Pancreas (tissue), 10 donors: ENCODE measurements at regions not wholly inside any gene's neighbourhood (a gene's known extent, or its start where the extent isn't known, plus 50 kb on each side); places are given as distances from the start of the nearest gene placed in this dataset.

Source experiments
- ATAC-seq, 4 donors: fragments of 200-7000 bp; cut with Tn5 transposase; one replicate each; pipeline versions ENCODE4 v1.8.0 to v1.9.1; 2020; ENCODE audit warnings: mild to moderate bottlenecking in 4 of 4, moderate library complexity in 4 of 4
- DNase-seq, 6 donors: peaks; one replicate each; pipeline ENCODE4 v3.0.0-alpha.2; 2020
- FAIRE-seq: peaks from 2 replicates; lab custom pipeline; 2012; peaks lifted over from hg19 to GRCh38; lab: Jason Lieb, UNC
- H3K27ac ChIP-seq, 4 donors: fragments of 200-600 bp; sonication (generic); 1 replicate in 3 of 4; 2 replicates in 1 of 4; pipeline versions ENCODE4 v1.5.0 to v1.8.0; 2020
- H3K27me3 ChIP-seq, 4 donors: fragments of 200-600 bp; one replicate each; pipeline ENCODE4 v1.8.0; 2021
- H3K36me3 ChIP-seq, 3 donors: fragments of 200-600 bp; sonication (generic) in 1 of 3; one replicate each; pipeline versions ENCODE4 v1.5.0 to v1.8.0; 2020 to 2021
- H3K4me1 ChIP-seq, 3 donors: fragments of 200-600 bp; one replicate each; pipeline ENCODE4 v1.8.0; 2021
- H3K4me3 ChIP-seq, 4 donors: fragments of 200-600 bp; sonication (generic) in 2 of 4; one replicate each; pipeline versions ENCODE4 v1.5.0 to v1.8.0; 2020 to 2021
- H3K9me3 ChIP-seq, 4 donors: fragments of 200-600 bp; one replicate each; pipeline ENCODE4 v1.8.0; 2021
- CTCF ChIP-seq, 4 donors: fragments of 200-600 bp; sonication (generic) in 3 of 4; IDR thresholded peaks; one replicate each; pipeline versions ENCODE4 v1.5.0 to v1.8.0; 2021; ENCODE audit warnings: antibody characterized with exemption in 4 of 4
- WGBS, 2 donors: extraction: QIAGEN DNeasy Blood & Tissue Kit; methylation state at CpG; one replicate each; pipeline ENCODE4 v1.1.7; 2013; 5-methylcytosine and 5-hydroxymethylcytosine counted together
- intact Hi-C, 3 donors: fragments of 100-400 bp; cut with DNase I; formaldehyde crosslinking; loops; one replicate each; pipeline versions ENCODE4 v1.11.1 to v1.14.2; 2022
- donor health status: healthy with polysubstance abuse.
- donor health status: DM: no; HTN: no; CAD: no; lungs with moderate emphysema.
- donor health status: DM: no; HTN: no; CAD: no.
- donor health status: control.
- donor health status: control.
- donor health status: Bipolar disorder and iron deficiency.
- donor health status: DM: yes; HTN: yes; CAD: no.
- donor health status: DM: no; HTN: no; CAD: no.
- donor health status: DM: no; HTN: no; CAD: no.
- donor health status: DM: yes; HTN: yes; CAD: no.

DNA sequence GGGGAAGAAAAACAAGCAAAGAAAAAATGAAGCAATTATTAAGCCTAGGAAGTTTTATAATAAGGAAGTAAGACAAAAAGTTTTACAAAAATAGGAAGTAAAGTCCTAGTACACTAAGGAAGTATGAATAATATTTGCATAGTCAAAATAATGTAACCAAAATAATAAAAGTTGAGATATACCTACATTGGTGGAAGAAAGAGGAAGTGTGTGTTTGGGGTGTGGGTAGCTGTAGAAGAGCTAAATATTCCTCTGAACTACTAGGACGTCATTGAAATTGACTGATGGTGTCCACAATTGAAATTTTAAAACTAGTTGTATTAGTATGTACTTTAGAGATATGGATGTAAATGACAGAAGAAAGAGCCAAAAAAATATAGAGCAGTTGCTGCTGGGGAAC lies 228.4 kb upstream of the OTX2 start:
- Histone ChIP-seq H3K9me3 (no peaks in the 10 kb centered on the region), H3K4me3 (no peak overlapping the region), H3K36me3 (no peaks in the 10 kb centered on the region), H3K27ac (no peak overlapping the region), H3K27me3 (no peaks in the 10 kb centered on the region), H3K4me1 (no peaks in the 10 kb centered on the region)
- FAIRE-seq (no peak), DNase-seq (no peak), ATAC-seq (no peak)
- WGBS, 2 donors: 43 to 60% methylated on average over 1 of the region's 1 CpG
- no peak for TF ChIP-seq CTCF (IDR thresholded peaks at IDR 0.05)
- intact Hi-C loops: no loop called here

DNA sequence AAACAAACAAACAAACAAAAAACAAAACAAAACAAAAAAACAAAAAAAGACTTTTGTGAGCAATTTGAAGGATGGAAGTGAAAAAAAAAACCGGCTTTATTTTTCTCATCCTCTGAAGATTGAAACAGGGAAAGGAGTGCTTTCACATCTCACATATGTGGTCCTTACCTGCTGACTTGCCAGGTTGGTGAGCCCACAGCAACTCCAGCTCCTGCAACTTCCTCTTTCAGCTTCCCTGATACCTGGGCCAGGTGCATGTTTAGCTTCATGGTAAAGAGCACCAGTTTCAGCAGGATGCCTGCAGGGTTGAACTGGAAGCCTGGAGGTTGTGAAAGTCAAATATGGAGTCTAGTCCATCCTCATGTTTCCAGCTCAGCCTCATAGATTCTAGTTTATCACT lies 221.2 kb upstream of the OTX2 start:
- no peak for DNase-seq
- Histone ChIP-seq H3K9me3 (no peaks in the 10 kb centered on the region), H3K27ac (no peak overlapping the region), H3K4me3 (no peak overlapping the region), H3K36me3 (no peaks in the 10 kb centered on the region), H3K27me3 (no peaks in the 10 kb centered on the region), H3K4me1 (no peaks in the 10 kb centered on the region)
- TF ChIP-seq CTCF (IDR thresholded peaks at IDR 0.05): no peak
- 70 to 75% methylated on average over 1 of the region's 1 CpG for WGBS, 2 donors
- no peak for FAIRE-seq
- intact Hi-C loops: no loop called here
- no peak for ATAC-seq

DNA sequence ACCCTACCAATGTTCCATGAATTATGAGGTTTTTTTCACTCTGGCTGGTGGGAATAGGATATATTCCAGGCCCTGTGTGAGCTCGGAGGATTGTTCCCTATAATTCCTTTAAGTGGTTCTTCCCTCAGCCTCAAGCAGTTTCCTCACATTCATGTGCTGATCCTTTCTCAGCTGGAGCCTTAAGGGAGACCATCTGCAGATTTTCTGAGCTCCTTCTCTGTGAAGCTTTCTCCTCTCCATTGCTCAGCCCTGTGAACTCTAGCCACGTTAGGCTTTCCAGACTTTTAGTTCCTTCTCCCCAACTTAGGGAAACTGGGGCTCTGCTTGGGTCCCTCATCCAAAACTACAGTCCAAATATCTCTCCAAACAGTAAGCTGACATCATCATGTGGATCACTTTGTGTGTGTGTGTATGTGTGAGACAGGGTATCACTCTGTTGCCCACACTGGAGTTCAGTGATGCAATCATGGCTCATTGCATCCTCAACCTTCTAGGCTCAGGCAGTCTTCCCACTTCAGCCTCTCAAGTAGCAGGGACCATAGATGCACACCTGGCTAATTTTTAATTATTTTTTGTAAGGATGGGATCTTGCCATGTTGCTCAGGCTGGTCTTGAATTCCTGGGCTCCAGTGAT lies 219.5 kb upstream of the OTX2 start:
- ATAC-seq (no peak), DNase-seq (no peak), FAIRE-seq (no peak)
- Histone ChIP-seq H3K4me1 (no peaks in the 10 kb centered on the region), H3K4me3 (no peak overlapping the region), H3K36me3 (no peaks in the 10 kb centered on the region), H3K27me3 (no peaks in the 10 kb centered on the region), H3K9me3 (no peaks in the 10 kb centered on the region), H3K27ac (no peak overlapping the region)
- intact Hi-C loops: no loop called here
- no peak for TF ChIP-seq CTCF (IDR thresholded peaks at IDR 0.05)
- WGBS, 2 donors: 52 to 60% methylated on average over 2 of the region's 2 CpGs

DNA sequence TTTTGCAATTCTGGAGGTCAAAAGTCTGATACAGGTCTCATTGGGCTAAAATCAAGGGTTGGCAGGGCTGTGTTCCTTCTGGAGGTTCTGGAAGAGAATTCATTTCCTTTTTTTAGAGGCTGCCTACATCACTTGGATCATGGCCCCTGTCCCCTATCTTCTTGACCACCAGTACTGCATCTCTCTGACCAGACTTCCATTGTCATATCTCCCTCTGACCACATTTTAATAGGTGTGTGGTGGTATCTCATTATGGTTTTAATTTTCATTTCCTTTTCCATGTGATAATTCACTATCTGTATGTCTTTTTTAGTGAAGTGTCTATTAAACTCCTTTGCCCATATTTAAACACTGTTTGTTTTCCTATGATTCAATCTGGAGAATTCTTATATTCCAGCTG lies 215.2 kb upstream of the OTX2 start:
- DNase-seq (no peak), FAIRE-seq (no peak), ATAC-seq (no peak)
- H3K9me3 ChIP-seq: no peaks in the 10 kb centered on the region
- H3K4me3 ChIP-seq: no peak overlapping the region
- no peak for TF ChIP-seq CTCF (IDR thresholded peaks at IDR 0.05)
- H3K27me3 ChIP-seq: no peaks in the 10 kb centered on the region
- H3K4me1 ChIP-seq: peaks cover 0 to 3% (median 0%) of the 10 kb centered on the region in 3 donors
- H3K27ac ChIP-seq: no peak overlapping the region
- no peaks in the 10 kb centered on the region for H3K36me3 ChIP-seq
- intact Hi-C loops: no loop called here

- Histone ChIP-seq H3K27ac (no peak overlapping the region), H3K4me1 (peaks cover 0 to 3% (median 0%) of the 10 kb centered on the region in 3 donors), H3K27me3 (no peaks in the 10 kb centered on the region), H3K4me3 (no peak overlapping the region), H3K36me3 (no peaks in the 10 kb centered on the region), H3K9me3 (no peaks in the 10 kb centered on the region)
- FAIRE-seq (no peak), ATAC-seq (peak in 2 of 4 donors; percentile 56 to 72), DNase-seq (peak in 2 of 6 donors; percentile 12 to 19)
- intact Hi-C loops: no loop called here
- WGBS, 2 donors: 46 to 47% methylated on average over 6 of the region's 6 CpGs
- TF ChIP-seq CTCF (IDR thresholded peaks at IDR 0.05): no peak
These were observed 212.3 kb upstream of the OTX2 start for GRCh38 chr14:57022608-57023007.
